Thymus (tissue), 11 donors: ENCODE measurements at regions not wholly inside any gene's neighbourhood (a gene's known extent, or its start where the extent isn't known, plus 50 kb on each side); places are given as distances from the start of the nearest gene placed in this dataset.

Source experiments
- DNase-seq, 9 donors: peaks; one replicate each; pipeline ENCODE4 v3.0.0-alpha.2; 2013; ENCODE audit warnings: low spot score in 9 of 9, low read depth in 6 of 9, missing footprints in 1 of 9
- H3K27ac ChIP-seq, 2 donors: one replicate each; pipeline ENCODE4 v1.5.1; 2013; ENCODE audit warnings: control low read depth in 1 of 2, low read depth in 1 of 2, low read length in 1 of 2, mild to moderate bottlenecking in 1 of 2, moderate library complexity in 1 of 2
- H3K27me3 ChIP-seq, 2 donors: one replicate each; pipeline ENCODE4 v1.5.1; 2013; ENCODE audit warnings: low read length in 1 of 2; ENCODE audit not compliant: control insufficient read depth in 2 of 2, insufficient read depth in 1 of 2
- H3K36me3 ChIP-seq, 2 donors: one replicate each; pipeline ENCODE4 v1.5.1; 2013; ENCODE audit warnings: low read length in 1 of 2, mild to moderate bottlenecking in 1 of 2, moderate library complexity in 1 of 2; ENCODE audit not compliant: control insufficient read depth in 2 of 2, insufficient read depth in 2 of 2
- H3K4me1 ChIP-seq, 2 donors: one replicate each; pipeline ENCODE4 v1.5.1; 2013; ENCODE audit warnings: low read length in 2 of 2; ENCODE audit not compliant: control insufficient read depth in 2 of 2, insufficient read depth in 2 of 2
- H3K4me3 ChIP-seq, 2 donors: one replicate each; pipeline ENCODE4 v1.5.1; 2013; ENCODE audit warnings: low read length in 2 of 2, control low read depth in 1 of 2, mild to moderate bottlenecking in 1 of 2
- H3K9me3 ChIP-seq, 2 donors: one replicate each; pipeline ENCODE4 v1.5.1; 2013; ENCODE audit warnings: low read length in 1 of 2, mild to moderate bottlenecking in 1 of 2; ENCODE audit not compliant: control insufficient read depth in 2 of 2, insufficient read depth in 1 of 2
- WGBS: extraction: QIAGEN DNeasy Blood & Tissue Kit; methylation state at CpG from one replicate; pipeline ENCODE4 v1.1.7; 2013; 5-methylcytosine and 5-hydroxymethylcytosine counted together
- donor health status: healthy.

GRCh38 chr10:110394296-110394695, 89.6 kb upstream of the SMNDC1 start:
- 85% methylated on average over 8 of the region's 8 CpGs for WGBS
- peaks cover 0 to 2% of the 10 kb centered on the region in 2 donors for H3K9me3 ChIP-seq
- H3K4me1 ChIP-seq: peaks cover 4 to 16% of the 10 kb centered on the region in 2 donors
- no peak overlapping the region for H3K4me3 ChIP-seq
- H3K27me3 ChIP-seq: no peaks in the 10 kb centered on the region
- no peak overlapping the region for H3K27ac ChIP-seq
- no peak for DNase-seq
- H3K36me3 ChIP-seq: no peaks in the 10 kb centered on the region

GRCh38 chr10:110394898-110395297, 90.2 kb upstream of the SMNDC1 start:
- Histone ChIP-seq H3K27me3 (no peaks in the 10 kb centered on the region), H3K4me1 (peaks cover 4 to 11% of the 10 kb centered on the region in 2 donors), H3K27ac (no peak overlapping the region), H3K9me3 (no peaks in the 10 kb centered on the region), H3K36me3 (no peaks in the 10 kb centered on the region), H3K4me3 (no peak overlapping the region)
- WGBS: 98% methylated on average over 6 of the region's 6 CpGs
- DNase-seq: no peak

GRCh38 chr10:110395350-110396283, 90.9 kb upstream of the SMNDC1 start:
- no peaks in the 10 kb centered on the region for H3K27me3 ChIP-seq
- H3K4me3 ChIP-seq: no peak overlapping the region
- peaks cover 4 to 15% of the 10 kb centered on the region in 2 donors for H3K4me1 ChIP-seq
- no peaks in the 10 kb centered on the region for H3K36me3 ChIP-seq
- WGBS: 93% methylated on average over 11 of the region's 11 CpGs
- H3K9me3 ChIP-seq: no peaks in the 10 kb centered on the region
- H3K27ac ChIP-seq: no peak overlapping the region
- DNase-seq: no peak

GRCh38 chr10:110396284-110396651, 91.5 kb upstream of the SMNDC1 start:
- Histone ChIP-seq H3K4me3 (no peak overlapping the region), H3K4me1 (peaks cover 5 to 17% of the 10 kb centered on the region in 2 donors), H3K36me3 (no peaks in the 10 kb centered on the region), H3K27me3 (no peaks in the 10 kb centered on the region), H3K27ac (no peak overlapping the region), H3K9me3 (no peaks in the 10 kb centered on the region)
- WGBS: 98% methylated on average over 1 of the region's 1 CpG
- DNase-seq: no peak

- DNase-seq: no peak
- Histone ChIP-seq H3K9me3 (no peaks in the 10 kb centered on the region), H3K27ac (no peak overlapping the region), H3K4me3 (no peak overlapping the region), H3K36me3 (no peaks in the 10 kb centered on the region), H3K27me3 (no peaks in the 10 kb centered on the region), H3K4me1 (peaks cover 9 to 19% of the 10 kb centered on the region in 2 donors)
- 97% methylated on average over 3 of the region's 3 CpGs for WGBS
Measured at GRCh38 chr10:110397856-110398255, 93.1 kb upstream of the SMNDC1 start.

GRCh38 chr10:110398419-110399105, 93.8 kb upstream of the SMNDC1 start:
- 89% methylated on average over 9 of the region's 9 CpGs for WGBS
- Histone ChIP-seq H3K27me3 (no peaks in the 10 kb centered on the region), H3K27ac (no peak overlapping the region), H3K9me3 (no peaks in the 10 kb centered on the region), H3K4me3 (no peak overlapping the region), H3K4me1 (peaks cover 9 to 18% of the 10 kb centered on the region in 2 donors), H3K36me3 (no peaks in the 10 kb centered on the region)
- DNase-seq: no peak

GRCh38 chr10:110399106-110399964, 94.6 kb upstream of the SMNDC1 start:
- WGBS: 94% methylated on average over 9 of the region's 9 CpGs
- DNase-seq: no peak
- H3K27ac ChIP-seq: no peak overlapping the region
- no peaks in the 10 kb centered on the region for H3K27me3 ChIP-seq
- H3K4me3 ChIP-seq: no peak overlapping the region
- H3K4me1 ChIP-seq: peaks cover 9 to 18% of the 10 kb centered on the region in 2 donors
- no peaks in the 10 kb centered on the region for H3K9me3 ChIP-seq
- no peaks in the 10 kb centered on the region for H3K36me3 ChIP-seq

- DNase-seq: no peak
- Histone ChIP-seq H3K4me3 (no peak overlapping the region), H3K27ac (no peak overlapping the region), H3K9me3 (no peaks in the 10 kb centered on the region), H3K36me3 (no peaks in the 10 kb centered on the region), H3K27me3 (no peaks in the 10 kb centered on the region), H3K4me1 (peaks cover 9 to 18% of the 10 kb centered on the region in 2 donors)
- 95% methylated on average over 7 of the region's 7 CpGs for WGBS
Measured at GRCh38 chr10:110399965-110400933, 95.5 kb upstream of the SMNDC1 start.
